Panc1 (cell line): ENCODE measurements at regions not wholly inside any gene's neighbourhood (a gene's known extent, or its start where the extent isn't known, plus 50 kb on each side); places are given as distances from the start of the nearest gene placed in this dataset.

Source experiments
- ATAC-seq: fragments of 200-7000 bp; cut with Tn5 transposase; 2 replicates; pipeline ENCODE4 v1.9.1; 2020; ENCODE audit warnings: mild to moderate bottlenecking, moderate library complexity
- BruUV-seq: library from RNA; stranded (reverse); fragments of 400-500 nt; replicated peaks from 2 replicates; lab custom pipeline; 2021; lab: Mats Ljungman, UMichigan
- CTCF ChIA-PET: fragments of 300-600 bp; sonication (Branson Sonifier 250); formaldehyde crosslinking; loops from one replicate; lab custom pipeline; 2022; ENCODE audit warnings: antibody characterized with exemption; lab: Charles Lee
- POLR2A ChIA-PET: fragments of 300-600 bp; sonication (Branson Sonifier 250); formaldehyde crosslinking; loops from one replicate; lab custom pipeline; 2022; ENCODE audit warnings: antibody characterized with exemption; lab: Charles Lee
- DNase-seq: peaks from one replicate; pipeline ENCODE4 v3.0.0-alpha.2; 2010; ENCODE audit warnings: low read depth, low spot score
- H3K27ac ChIP-seq: 2 replicates; pipeline ENCODE4 v1.5.1; 2011; ENCODE audit warnings: mild to moderate bottlenecking, low read length, inconsistent platforms
- H3K27me3 ChIP-seq: fragments of 200-500 bp; sonication (Bioruptor generic); 2 replicates; pipeline ENCODE4 v1.6.0; 2014; ENCODE audit warnings: low read length, inconsistent platforms; ENCODE audit not compliant: control insufficient read depth, insufficient read depth
- H3K36me3 ChIP-seq: fragments of 200-500 bp; sonication (Bioruptor generic); 2 replicates; pipeline ENCODE4 v1.5.1; 2014; ENCODE audit warnings: inconsistent platforms, mild to moderate bottlenecking, low read length, moderate library complexity; ENCODE audit not compliant: control insufficient read depth, insufficient read depth
- H3K4me1 ChIP-seq: 2 replicates; pipeline ENCODE4 v1.5.1; 2011; ENCODE audit warnings: inconsistent platforms, mild to moderate bottlenecking, low read length, moderate library complexity; ENCODE audit not compliant: control insufficient read depth, insufficient read depth
- H3K4me3 ChIP-seq, 2 experiments: 2 replicates each; pipeline ENCODE4 v1.5.1; 2011 to 2012; ENCODE audit warnings: low read depth in 2 of 2, low read length in 2 of 2, mild to moderate bottlenecking in 2 of 2, inconsistent platforms in 1 of 2, moderate library complexity in 1 of 2
- H3K9me3 ChIP-seq: fragments of 200-500 bp; sonication (Bioruptor generic); 2 replicates; pipeline ENCODE4 v1.5.1; 2014; ENCODE audit warnings: low read depth, mild to moderate bottlenecking, inconsistent platforms, low read length, moderate library complexity; ENCODE audit not compliant: control insufficient read depth, insufficient read depth
- CTCF ChIP-seq: fragments of 450-650 bp; IDR thresholded peaks from 2 replicates; pipeline ENCODE4 v1.5.1; 2017; ENCODE audit warnings: mild to moderate bottlenecking
- POLR2AphosphoS5 ChIP-seq: IDR thresholded peaks from 2 replicates; pipeline ENCODE4 v1.6.1; 2012; ENCODE audit warnings: mild to moderate bottlenecking, low read depth, low read length, moderate library complexity
- REST ChIP-seq, 2 experiments: IDR thresholded peaks; 2 replicates each; pipeline ENCODE4 v1.6.1; 2011 to 2012; ENCODE audit warnings: low read depth in 2 of 2, control low read depth in 1 of 2, low read length in 1 of 2, mild to moderate bottlenecking in 1 of 2, moderate library complexity in 1 of 2; ENCODE audit not compliant: insufficient read depth in 1 of 2
- SIN3A ChIP-seq: IDR thresholded peaks from 2 replicates; pipeline ENCODE4 v1.6.1; 2012; ENCODE audit warnings: low read depth, mild to moderate bottlenecking, low read length, moderate library complexity, borderline replicate concordance; ENCODE audit not compliant: insufficient read depth
- TCF7L2 ChIP-seq: IDR thresholded peaks from 2 replicates; pipeline ENCODE4 v1.6.1; 2011; ENCODE audit warnings: mild to moderate bottlenecking, low read depth, low read length, inconsistent platforms
- in situ Hi-C: cut with HindIII; loops from 2 replicates; pipeline ENCODE4 v1.10.0; 2016; ENCODE audit warnings: low sequenced_read_pairs, low pct_unique_long_range_greater_than_20kb
- intact Hi-C: fragments of 100-400 bp; cut with micrococcal nuclease; formaldehyde crosslinking; loops from one replicate; pipeline ENCODE4 v1.10.0; 2022; ENCODE audit not compliant: unreplicated experiment

DNA sequence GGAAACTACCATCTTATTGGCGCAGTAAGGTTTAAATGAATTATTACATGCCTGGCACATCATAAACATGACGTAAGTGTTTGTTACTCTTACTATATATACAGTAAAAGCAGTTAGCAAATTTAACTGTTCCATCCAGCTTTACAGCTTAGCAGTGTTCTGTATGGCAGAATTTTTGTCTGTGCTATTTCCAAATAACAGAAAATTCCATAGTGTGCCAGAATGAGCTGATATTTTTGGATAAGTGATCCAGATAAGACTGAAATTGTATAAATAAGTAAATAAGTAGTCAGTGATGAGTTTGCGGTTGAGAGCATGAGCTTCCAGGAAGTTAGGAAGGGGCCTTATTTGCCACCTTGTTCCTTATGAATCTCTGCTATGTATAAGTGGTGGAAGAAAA is 236.5 kb upstream of the SLC10A2 start:
- no peaks in the 10 kb centered on the region for H3K4me1 ChIP-seq
- H3K9me3 ChIP-seq, result no peaks in the 10 kb centered on the region
- ChIA-PET POLR2A (no interaction called here), CTCF (no interaction called here)
- intact Hi-C loops (no loop called here), in situ Hi-C loops (no loop called here)
- ATAC-seq (no peak), DNase-seq (no peak)
- no peak overlapping the region for H3K4me3 ChIP-seq
- H3K36me3 ChIP-seq, result no peaks in the 10 kb centered on the region
- no TSS peak for BruUV-seq
- no peaks in the 10 kb centered on the region for H3K27me3 ChIP-seq
- H3K27ac ChIP-seq, result no peak overlapping the region
- TF ChIP-seq REST (IDR thresholded peaks at IDR 0.05; ENCODE audit: insufficient read depth in 1 of 2, low read depth in 2 of 2, low read length in 1 of 2), result no peak
- TF ChIP-seq POLR2AphosphoS5, result no peak
- TF ChIP-seq TCF7L2, result no peak
- no peak for TF ChIP-seq SIN3A
- no peak for TF ChIP-seq CTCF

DNA sequence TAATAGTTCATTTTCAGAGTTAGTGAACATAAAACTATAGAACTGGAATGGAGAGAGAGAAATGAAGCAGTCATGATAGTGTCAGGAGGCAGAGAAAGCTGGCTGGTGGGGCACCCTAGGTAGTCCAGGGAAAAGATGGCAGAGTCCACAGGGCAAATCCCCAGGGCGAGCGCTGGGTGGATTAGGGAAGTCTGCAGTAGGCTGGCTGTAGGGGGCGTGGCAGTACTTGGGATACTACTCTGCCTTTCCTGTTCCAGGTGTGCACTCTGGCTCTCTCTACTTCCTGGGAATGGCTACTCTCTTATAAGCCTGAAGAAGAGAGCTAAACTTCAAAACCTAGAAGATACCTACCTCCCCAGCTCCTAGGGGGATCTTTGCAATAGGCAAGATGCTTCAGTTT is 232.9 kb upstream of the SLC10A2 start:
- Histone ChIP-seq H3K36me3 (no peaks in the 10 kb centered on the region), H3K4me1 (no peaks in the 10 kb centered on the region), H3K4me3 (no peak overlapping the region), H3K27me3 (no peaks in the 10 kb centered on the region), H3K9me3 (no peaks in the 10 kb centered on the region), H3K27ac (no peak overlapping the region)
- no peak for TF ChIP-seq REST (IDR thresholded peaks at IDR 0.05; ENCODE audit: insufficient read depth in 1 of 2, low read depth in 2 of 2, low read length in 1 of 2)
- TF ChIP-seq POLR2AphosphoS5, result no peak
- TF ChIP-seq TCF7L2, result no peak
- TF ChIP-seq SIN3A, result no peak
- no peak for TF ChIP-seq CTCF
- ATAC-seq (no peak), DNase-seq (no peak)
- ChIA-PET POLR2A (no interaction called here), CTCF (no interaction called here)
- in situ Hi-C loops (no loop called here), intact Hi-C loops (no loop called here)
- no TSS peak for BruUV-seq
